ENCODE measurements at regions not wholly inside any gene's neighbourhood (a gene's known extent, or its start where the extent isn't known, plus 50 kb on each side); places are given as distances from the start of the nearest gene placed in this dataset.
"Not testable (repeated sequence)": the region's sequence is repeated elsewhere in the genome, so short reads cannot be mapped to it uniquely, and the experiment has no call there.

GRCh38 chr17:21470422-21470821 lies 94.3 kb downstream of the KCNJ12 start:
- not testable (repeated sequence) for DNase-seq

- DNase-seq = no peak
Observed at GRCh38 chr17:21470861-21471260, 94.7 kb downstream of the KCNJ12 start.

GRCh38 chr17:21474815-21475214 lies 98.7 kb downstream of the KCNJ12 start:
- no peak for DNase-seq

- no peak for DNase-seq
Observed at GRCh38 chr17:21475571-21475970, 99.4 kb downstream of the KCNJ12 start.

- no peak for DNase-seq
Observed at GRCh38 chr17:21476867-21477266, 100.7 kb downstream of the KCNJ12 start.

GRCh38 chr17:21482189-21482865 lies 106.2 kb downstream of the KCNJ12 start:
- no peak for DNase-seq

- not testable (repeated sequence) for DNase-seq
Observed at GRCh38 chr17:21488043-21488442, 111.9 kb downstream of the KCNJ12 start.

GRCh38 chr17:21493993-21494392 lies 117.8 kb downstream of the KCNJ12 start:
- no peak for DNase-seq

- peak; percentile 56 for DNase-seq
Observed at GRCh38 chr17:21495281-21495680, 119.1 kb downstream of the KCNJ12 start.

GRCh38 chr17:21500064-21500463 lies 123.9 kb downstream of the KCNJ12 start:
- DNase-seq = no peak

GRCh38 chr17:21501927-21502700 lies 126.0 kb downstream of the KCNJ12 start:
- DNase-seq = not testable (repeated sequence)

- no peak for DNase-seq
Observed at GRCh38 chr17:21505819-21506815, 130.0 kb downstream of the KCNJ12 start.

- not testable (repeated sequence) for DNase-seq
Observed at GRCh38 chr17:21507806-21508205, 131.6 kb downstream of the KCNJ12 start.

GRCh38 chr17:21508211-21508610 lies 132.1 kb downstream of the KCNJ12 start:
- no peak for DNase-seq

- not testable (repeated sequence) for DNase-seq
Observed at GRCh38 chr17:21509356-21509755, 133.2 kb downstream of the KCNJ12 start.

- no peak for DNase-seq
Observed at GRCh38 chr17:21510686-21511362, 134.7 kb downstream of the KCNJ12 start.

GRCh38 chr17:21511363-21512195 lies 135.4 kb downstream of the KCNJ12 start:
- peak; percentile 54 for DNase-seq

GRCh38 chr17:21512307-21513011 lies 136.3 kb downstream of the KCNJ12 start:
- DNase-seq = no peak

- no peak for DNase-seq
Observed at GRCh38 chr17:21513012-21513570, 136.9 kb downstream of the KCNJ12 start.

- DNase-seq = not testable (repeated sequence)
Observed at GRCh38 chr17:21514567-21514966, 138.4 kb downstream of the KCNJ12 start.
